BJ (cell line): ENCODE measurements at regions not wholly inside any gene's neighbourhood (a gene's known extent, or its start where the extent isn't known, plus 50 kb on each side); places are given as distances from the start of the nearest gene placed in this dataset.
A peak's percentile ranks its signal among the peaks of the same experiment; 100 is the strongest.

Source experiments
- CTCF ChIA-PET: fragments of 350-600 bp; formaldehyde crosslinking; extraction: SDS; loops from one replicate; lab custom pipeline; 2021; ENCODE audit warnings: antibody characterized with exemption, inconsistent platforms; lab: Yijun Ruan, JAX
- POLR2A ChIA-PET: fragments of 300-600 bp; sonication (Branson Sonifier 250); formaldehyde crosslinking; extraction: SDS; loops from one replicate; lab custom pipeline; 2021; ENCODE audit warnings: antibody characterized with exemption; lab: Charles Lee
- DNase-seq: peaks from one replicate; pipeline ENCODE4 v3.0.0-alpha.2; 2011; ENCODE audit warnings: low read depth
- H3K27me3 ChIP-seq: 2 replicates; pipeline ENCODE4 v1.6.0; 2011; ENCODE audit warnings: low read length; ENCODE audit not compliant: control insufficient read depth, insufficient read depth
- H3K36me3 ChIP-seq: 2 replicates; pipeline ENCODE4 v1.5.1; 2011; ENCODE audit warnings: low read length; ENCODE audit not compliant: control insufficient read depth, insufficient read depth
- H3K4me3 ChIP-seq: 2 replicates; pipeline ENCODE4 v1.5.1; 2011; ENCODE audit warnings: low read depth, mild to moderate bottlenecking, control low read depth, low read length
- TF ChIP-seq, protein P1 (sequence below): IDR thresholded peaks from 2 replicates; pipeline ENCODE4 v1.5.1; 2011; ENCODE audit warnings: low read depth, mild to moderate bottlenecking, control low read depth, inconsistent platforms, low read length, moderate library complexity; ENCODE audit not compliant: insufficient read depth

- no peak overlapping the region for H3K4me3 ChIP-seq
- TF ChIP-seq, protein P1, sequence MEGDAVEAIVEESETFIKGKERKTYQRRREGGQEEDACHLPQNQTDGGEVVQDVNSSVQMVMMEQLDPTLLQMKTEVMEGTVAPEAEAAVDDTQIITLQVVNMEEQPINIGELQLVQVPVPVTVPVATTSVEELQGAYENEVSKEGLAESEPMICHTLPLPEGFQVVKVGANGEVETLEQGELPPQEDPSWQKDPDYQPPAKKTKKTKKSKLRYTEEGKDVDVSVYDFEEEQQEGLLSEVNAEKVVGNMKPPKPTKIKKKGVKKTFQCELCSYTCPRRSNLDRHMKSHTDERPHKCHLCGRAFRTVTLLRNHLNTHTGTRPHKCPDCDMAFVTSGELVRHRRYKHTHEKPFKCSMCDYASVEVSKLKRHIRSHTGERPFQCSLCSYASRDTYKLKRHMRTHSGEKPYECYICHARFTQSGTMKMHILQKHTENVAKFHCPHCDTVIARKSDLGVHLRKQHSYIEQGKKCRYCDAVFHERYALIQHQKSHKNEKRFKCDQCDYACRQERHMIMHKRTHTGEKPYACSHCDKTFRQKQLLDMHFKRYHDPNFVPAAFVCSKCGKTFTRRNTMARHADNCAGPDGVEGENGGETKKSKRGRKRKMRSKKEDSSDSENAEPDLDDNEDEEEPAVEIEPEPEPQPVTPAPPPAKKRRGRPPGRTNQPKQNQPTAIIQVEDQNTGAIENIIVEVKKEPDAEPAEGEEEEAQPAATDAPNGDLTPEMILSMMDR, result no peak
- H3K36me3 ChIP-seq, result no peaks in the 10 kb centered on the region
- H3K27me3 ChIP-seq, result no peaks in the 10 kb centered on the region
- CTCF ChIA-PET, result interaction anchor here (1.4 to 2.0 kb wide), 2 partner anchors 50 to 421 kb away, joined by 4 to 5 read pairs; partner anchors contain the start of gene ABT1
- POLR2A ChIA-PET, result no interaction called here
- DNase-seq, result no peak
Observed at GRCh38 chr6:26175033-26175427, 87.8 kb downstream of the HFE start.

DNA sequence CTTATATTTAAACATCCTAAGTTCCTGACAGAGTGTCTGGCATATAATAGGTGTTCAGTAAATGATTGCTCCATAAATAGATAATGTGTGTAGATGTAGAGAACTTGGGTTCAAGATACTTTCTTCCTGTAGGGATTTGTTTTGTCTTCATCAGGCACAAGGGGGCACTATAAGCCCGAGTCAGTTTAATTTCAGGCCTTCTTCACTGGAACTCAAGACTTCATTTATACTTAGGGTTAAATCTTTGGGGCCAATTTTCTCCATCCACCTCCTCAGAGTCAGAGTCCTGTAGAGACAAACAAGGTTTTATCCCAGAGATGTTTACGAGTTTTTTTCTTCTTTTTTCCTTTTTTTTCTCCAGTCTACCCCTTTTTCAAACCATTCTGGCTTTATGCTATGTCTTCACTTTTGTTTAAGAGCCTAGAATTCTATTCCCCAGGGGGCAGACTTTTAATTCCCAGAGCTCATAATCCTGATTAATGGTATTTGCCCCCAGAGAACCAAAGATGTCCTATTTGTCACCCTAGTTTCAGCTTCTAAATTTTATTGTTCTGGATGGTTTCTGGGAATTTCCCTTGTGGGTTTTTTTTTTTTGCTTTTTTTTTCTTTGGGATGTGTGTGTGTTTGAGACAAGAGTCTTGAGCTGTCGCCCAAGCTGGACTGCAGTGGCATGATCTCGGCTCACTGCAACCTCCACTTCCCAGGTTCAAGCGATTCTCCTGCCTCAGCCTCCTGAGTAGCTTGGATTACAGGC lies 88.4 kb downstream of the HFE start:
- Histone ChIP-seq H3K27me3 (no peaks in the 10 kb centered on the region), H3K4me3 (no peak overlapping the region), H3K36me3 (no peaks in the 10 kb centered on the region)
- DNase-seq, result no peak
- CTCF ChIA-PET, result interaction anchor here (0.6 to 2.0 kb wide), 5 partner anchors 8 to 420 kb away, joined by 3 to 6 read pairs (median 5); partner anchors contain the start of gene ABT1
- TF ChIP-seq, protein P1, result peak; percentile 68
- POLR2A ChIA-PET, result no interaction called here

DNA sequence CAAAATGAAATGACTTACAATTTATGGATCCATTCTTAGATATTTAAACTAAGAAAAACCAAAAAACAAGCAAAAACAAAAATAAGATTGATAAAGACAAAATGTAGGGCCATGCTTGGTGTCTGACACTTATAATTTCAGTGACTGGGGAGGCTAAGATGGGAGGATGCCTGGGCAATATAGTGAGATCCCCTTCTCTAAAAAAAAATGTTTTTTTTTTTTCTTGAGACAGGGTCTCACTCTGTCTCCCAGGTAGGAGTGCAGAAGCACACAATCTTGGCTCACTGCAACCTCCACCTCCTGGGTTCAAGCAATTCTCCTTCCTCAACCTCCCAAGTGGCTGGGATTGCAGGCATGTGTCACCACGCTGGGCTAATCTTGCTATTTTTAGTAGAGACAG lies 92.4 kb downstream of the HFE start:
- CTCF ChIA-PET, result interaction anchor here (1.3 kb wide), 2 partner anchors 9 to 16 kb away, joined by 4 to 5 read pairs; a partner anchor contains a TSS

DNA sequence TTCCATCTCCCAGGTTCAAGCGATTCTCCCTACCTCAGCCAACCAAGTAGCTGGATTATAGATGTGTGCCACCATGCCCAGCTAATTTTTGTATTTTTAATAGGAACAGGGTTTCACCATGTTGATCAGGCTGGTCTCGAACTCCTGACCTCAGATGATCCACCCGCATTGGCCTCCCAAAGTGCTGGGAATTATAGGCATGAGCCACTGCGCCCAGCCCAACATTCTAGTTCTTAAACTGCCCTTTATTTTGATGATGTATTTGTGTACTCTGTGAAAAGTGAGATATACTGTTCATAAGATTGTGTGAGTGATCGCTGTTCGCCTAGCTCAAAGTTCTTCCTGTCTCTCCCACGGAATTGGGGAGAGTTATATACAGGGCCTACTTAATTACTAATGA lies 93.1 kb downstream of the HFE start:
- no peaks in the 10 kb centered on the region for H3K27me3 ChIP-seq
- H3K36me3 ChIP-seq, result no peaks in the 10 kb centered on the region
- ChIA-PET CTCF (interaction anchor here (1.3 kb wide), 1 partner anchor 17 kb away, joined by 4 read pairs; no protein-coding TSS in a partner anchor), POLR2A (no interaction called here)
- no peak for DNase-seq
- TF ChIP-seq, protein P1, result no peak
- H3K4me3 ChIP-seq, result no peak overlapping the region

More for the DNA sequence above, 92.4 kb downstream of the HFE start:
- POLR2A ChIA-PET, result interaction anchor here (0.6 kb wide), 1 partner anchor 33 kb away, joined by 5 read pairs; no protein-coding TSS in a partner anchor
- Histone ChIP-seq H3K4me3 (no peak overlapping the region), H3K27me3 (no peaks in the 10 kb centered on the region), H3K36me3 (no peaks in the 10 kb centered on the region)
- TF ChIP-seq, protein P1, result no peak
- DNase-seq, result no peak

- TF ChIP-seq, protein P1, result no peak
- H3K4me3 ChIP-seq, result peak overlapping the region; percentile 14; the same call in 1 of the 2 replicates
- no peaks in the 10 kb centered on the region for H3K36me3 ChIP-seq
- H3K27me3 ChIP-seq, result no peaks in the 10 kb centered on the region
- ChIA-PET POLR2A (interaction anchor here (0.6 to 2.0 kb wide), 12 partner anchors 14 to 949 kb away, joined by 3 to 27 read pairs (median 8); a partner anchor contains a TSS), CTCF (interaction anchor here (0.6 to 3.9 kb wide), 3 partner anchors 10 to 150 kb away, joined by 3 to 24 read pairs (median 3); a partner anchor contains a TSS)
- no peak for DNase-seq
Observed at GRCh38 chr6:26183237-26183580, 96.0 kb downstream of the HFE start.
